Left lobe of liver (tissue), 2 donors: ENCODE measurements at regions not wholly inside any gene's neighbourhood (a gene's known extent, or its start where the extent isn't known, plus 50 kb on each side); places are given as distances from the start of the nearest gene placed in this dataset.

Experiments used
- ATAC-seq: fragments of 200-7000 bp; cut with Tn5 transposase; one replicate; pipeline ENCODE4 v1.9.1; 2020; ENCODE audit warnings: mild to moderate bottlenecking, moderate library complexity
- DNase-seq: peaks from one replicate; pipeline ENCODE4 v3.0.0-alpha.2; 2020; ENCODE audit warnings: low spot score
- donor health status: DM: no; HTN: no; CAD: no; lungs with moderate emphysema.
- donor health status: DM: no; HTN: yes; CAD: no.

GRCh38 chr18:78675231-78675630 is 304.4 kb upstream of the SALL3 start:
- DNase-seq (no peak), ATAC-seq (no peak)

GRCh38 chr18:78676622-78677482 is 302.8 kb upstream of the SALL3 start:
- no peak for ATAC-seq

GRCh38 chr18:78677483-78678317 is 301.9 kb upstream of the SALL3 start:
- no peak for DNase-seq
- ATAC-seq = no peak

More at GRCh38 chr18:78676622-78677482, 302.8 kb upstream of the SALL3 start:
- DNase-seq = no peak

- no peak for ATAC-seq
- no peak for DNase-seq
Observed at GRCh38 chr18:78678318-78678695, 301.3 kb upstream of the SALL3 start.

- ATAC-seq (no peak), DNase-seq (no peak)
Observed at GRCh38 chr18:78679031-78679430, 300.6 kb upstream of the SALL3 start.

- ATAC-seq (no peak), DNase-seq (no peak)
Observed at GRCh38 chr18:78679613-78680260, 299.9 kb upstream of the SALL3 start.

GRCh38 chr18:78681396-78681795 is 298.2 kb upstream of the SALL3 start:
- DNase-seq (no peak), ATAC-seq (no peak)

- no peak for ATAC-seq
- no peak for DNase-seq
Observed at GRCh38 chr18:78681934-78682333, 297.7 kb upstream of the SALL3 start.

- DNase-seq = no peak
- ATAC-seq = no peak
Observed at GRCh38 chr18:78682716-78683115, 296.9 kb upstream of the SALL3 start.

GRCh38 chr18:78683191-78684010 is 296.2 kb upstream of the SALL3 start:
- ATAC-seq (no peak), DNase-seq (no peak)

- DNase-seq (no peak), ATAC-seq (no peak)
Observed at GRCh38 chr18:78685250-78685979, 294.2 kb upstream of the SALL3 start.

- DNase-seq (no peak), ATAC-seq (no peak)
Observed at GRCh38 chr18:78685980-78686530, 293.6 kb upstream of the SALL3 start.

- DNase-seq (no peak), ATAC-seq (no peak)
Observed at GRCh38 chr18:78686976-78687685, 292.5 kb upstream of the SALL3 start.

GRCh38 chr18:78687736-78688135 is 291.9 kb upstream of the SALL3 start:
- no peak for ATAC-seq
- DNase-seq = no peak

GRCh38 chr18:78688249-78688648 is 291.4 kb upstream of the SALL3 start:
- no peak for ATAC-seq
- no peak for DNase-seq

- DNase-seq (no peak), ATAC-seq (no peak)
Observed at GRCh38 chr18:78688916-78689315, 290.7 kb upstream of the SALL3 start.

- ATAC-seq = no peak
- no peak for DNase-seq
Observed at GRCh38 chr18:78689606-78690005, 290.0 kb upstream of the SALL3 start.

- DNase-seq (no peak), ATAC-seq (no peak)
Observed at GRCh38 chr18:78692105-78692504, 287.5 kb upstream of the SALL3 start.

- no peak for DNase-seq
- ATAC-seq = no peak
Observed at GRCh38 chr18:78693429-78693828, 286.2 kb upstream of the SALL3 start.
